ENCODE measurements at regions not wholly inside any gene's neighbourhood (a gene's known extent, or its start where the extent isn't known, plus 50 kb on each side); places are given as distances from the start of the nearest gene placed in this dataset.
"Not testable (repeated sequence)": the region's sequence is repeated elsewhere in the genome, so short reads cannot be mapped to it uniquely, and the experiment has no call there.

- H3K4me3 ChIP-seq = no peak overlapping the region
- 13 to 51% (median 35%) methylated on average over 2 to 3 of the region's 3 CpGs for WGBS, 4 donors
- H3K4me1 ChIP-seq = no peaks in the 10 kb centered on the region
- intact Hi-C loops (cut with DNase I) = no loop called here
- H3K36me3 ChIP-seq = no peaks in the 10 kb centered on the region
- DNase-seq = no peak
- ATAC-seq = no peak
- TF ChIP-seq, protein P1, sequence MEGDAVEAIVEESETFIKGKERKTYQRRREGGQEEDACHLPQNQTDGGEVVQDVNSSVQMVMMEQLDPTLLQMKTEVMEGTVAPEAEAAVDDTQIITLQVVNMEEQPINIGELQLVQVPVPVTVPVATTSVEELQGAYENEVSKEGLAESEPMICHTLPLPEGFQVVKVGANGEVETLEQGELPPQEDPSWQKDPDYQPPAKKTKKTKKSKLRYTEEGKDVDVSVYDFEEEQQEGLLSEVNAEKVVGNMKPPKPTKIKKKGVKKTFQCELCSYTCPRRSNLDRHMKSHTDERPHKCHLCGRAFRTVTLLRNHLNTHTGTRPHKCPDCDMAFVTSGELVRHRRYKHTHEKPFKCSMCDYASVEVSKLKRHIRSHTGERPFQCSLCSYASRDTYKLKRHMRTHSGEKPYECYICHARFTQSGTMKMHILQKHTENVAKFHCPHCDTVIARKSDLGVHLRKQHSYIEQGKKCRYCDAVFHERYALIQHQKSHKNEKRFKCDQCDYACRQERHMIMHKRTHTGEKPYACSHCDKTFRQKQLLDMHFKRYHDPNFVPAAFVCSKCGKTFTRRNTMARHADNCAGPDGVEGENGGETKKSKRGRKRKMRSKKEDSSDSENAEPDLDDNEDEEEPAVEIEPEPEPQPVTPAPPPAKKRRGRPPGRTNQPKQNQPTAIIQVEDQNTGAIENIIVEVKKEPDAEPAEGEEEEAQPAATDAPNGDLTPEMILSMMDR (IDR thresholded peaks at IDR 0.05) = no peak
- no peak for TF ChIP-seq POLR2A (IDR thresholded peaks at IDR 0.05)
- no peak overlapping the region for H3K27ac ChIP-seq
- H3K9me3 ChIP-seq = no peaks in the 10 kb centered on the region
- peaks cover 0 to 3% (median 0%) of the 10 kb centered on the region in 9 donors for H3K27me3 ChIP-seq
Measured at GRCh38 chr14:106766145-106766544, 1239.8 kb downstream of the TMEM121 start.

DNA sequence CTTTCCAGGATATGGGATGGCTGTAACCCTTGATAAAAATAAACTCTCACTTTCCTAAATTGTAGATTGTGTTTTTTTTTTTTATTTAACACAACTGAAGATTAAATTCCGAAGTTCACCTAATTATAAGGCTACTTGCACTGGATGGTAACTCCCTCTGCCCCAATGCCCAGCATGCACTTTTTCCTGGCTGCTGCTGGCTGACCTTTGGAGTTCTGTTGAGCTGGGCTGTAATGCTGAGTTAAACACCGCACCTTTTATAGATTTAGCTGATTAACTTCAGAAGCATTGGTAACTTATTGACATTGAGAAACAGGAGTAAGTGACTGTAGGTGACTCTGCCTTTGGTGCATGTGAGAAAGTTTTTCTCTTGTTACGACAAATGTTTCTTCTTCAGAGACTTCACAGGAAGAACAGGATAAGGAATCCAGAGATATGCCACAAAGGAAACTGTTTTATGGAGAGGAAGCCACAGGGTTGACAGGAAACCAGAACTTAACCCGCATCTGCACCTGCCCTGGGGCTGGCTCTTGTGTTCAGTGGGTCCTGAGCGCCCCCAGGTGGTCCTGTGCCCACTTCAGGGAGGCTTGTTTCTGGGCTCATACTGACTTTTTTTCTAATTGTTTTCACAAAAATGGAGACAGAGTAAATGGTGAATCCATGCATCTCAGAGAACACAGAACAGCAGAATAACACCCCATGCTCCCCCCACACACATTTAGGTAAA is 1240.3 kb downstream of the TMEM121 start:
- H3K4me3 ChIP-seq; DNase-seq; H3K27ac ChIP-seq; H3K4me1 ChIP-seq; ATAC-seq; H3K27me3 ChIP-seq; H3K9me3 ChIP-seq; H3K36me3 ChIP-seq; intact Hi-C loops (cut with DNase I): not testable (repeated sequence)
- WGBS, 4 donors = 13 to 34% (median 25%) methylated on average over 5 of the region's 5 CpGs

- DNase-seq; H3K4me3 ChIP-seq; ATAC-seq; H3K27ac ChIP-seq; H3K36me3 ChIP-seq; intact Hi-C loops (cut with DNase I); H3K4me1 ChIP-seq; H3K9me3 ChIP-seq; H3K27me3 ChIP-seq: not testable (repeated sequence)
- WGBS, 4 donors = 29 to 63% (median 47%) methylated on average over 8 of the region's 8 CpGs
Measured at GRCh38 chr14:106768230-106768629, 1241.8 kb downstream of the TMEM121 start.

- intact Hi-C loops (cut with DNase I); H3K36me3 ChIP-seq; H3K9me3 ChIP-seq; DNase-seq; H3K27me3 ChIP-seq; H3K4me3 ChIP-seq; H3K27ac ChIP-seq; H3K4me1 ChIP-seq; ATAC-seq: not testable (repeated sequence)
- WGBS, 4 donors = 53 to 62% (median 57%) methylated on average over 7 to 8 of the region's 8 CpGs
Measured at GRCh38 chr14:106768972-106769700, 1242.8 kb downstream of the TMEM121 start.

DNA sequence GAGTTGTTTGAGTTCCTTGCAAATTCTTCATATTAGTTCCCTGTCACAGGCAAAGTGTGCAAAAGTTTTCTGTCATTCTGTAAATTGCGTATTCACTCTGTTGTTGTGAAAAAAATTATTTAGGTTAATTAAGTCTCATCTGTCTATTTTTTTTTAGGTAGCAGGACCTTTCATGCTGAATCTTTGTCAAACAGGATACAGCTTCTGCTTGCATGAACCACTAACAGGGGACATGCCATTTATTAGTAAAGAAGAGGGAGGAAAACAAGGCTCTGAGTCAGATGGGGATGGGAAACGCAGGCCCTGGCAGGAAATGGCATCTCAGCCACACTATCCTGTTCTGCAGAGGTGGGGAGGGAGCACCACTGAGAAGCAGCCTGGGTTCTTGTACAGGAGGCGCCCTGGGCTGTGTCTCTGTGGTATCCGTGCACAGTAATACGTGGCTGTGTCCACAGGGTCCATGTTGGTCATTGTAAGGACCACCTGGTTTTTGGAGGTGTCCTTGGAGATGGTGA is 1243.8 kb downstream of the TMEM121 start:
- intact Hi-C loops (cut with DNase I); H3K4me1 ChIP-seq; DNase-seq; ATAC-seq; H3K27ac ChIP-seq; H3K36me3 ChIP-seq; H3K9me3 ChIP-seq; H3K4me3 ChIP-seq; H3K27me3 ChIP-seq: not testable (repeated sequence)
- WGBS, 4 donors = 59 to 73% (median 64%) methylated on average over 1 of the region's 5 CpGs

- DNase-seq = peak in 1 of 5 donors; percentile 61
- peaks cover 0 to 23% (median 0%) of the 10 kb centered on the region in 9 donors for H3K27me3 ChIP-seq
- H3K27ac ChIP-seq, H3K9me3 ChIP-seq, H3K4me3 ChIP-seq, ATAC-seq, H3K4me1 ChIP-seq, H3K36me3 ChIP-seq: not testable (repeated sequence)
- WGBS, 4 donors = 39 to 54% (median 45%) methylated on average over 11 of the region's 11 CpGs
- TF ChIP-seq, protein P1 (IDR thresholded peaks at IDR 0.05) = peak in 10 of 12 donors; percentile 16 to 45 (median 30)
- intact Hi-C loops (cut with DNase I) = loop anchor here in 1 of 10 donors (5.0 kb wide), 1 partner anchor 48 kb away; no protein-coding TSS in a partner anchor
Measured at GRCh38 chr14:106774889-106775480, 1248.6 kb downstream of the TMEM121 start.

Data from heart left ventricle (tissue), 16 donors.